ENCODE measurements at regions not wholly inside any gene's neighbourhood (a gene's known extent, or its start where the extent isn't known, plus 50 kb on each side); places are given as distances from the start of the nearest gene placed in this dataset.

- ATAC-seq (no peak), DNase-seq (ENCODE audit: low spot score) (no peak)
- H3K9me3 Mint-ChIP-seq = no peaks in the 10 kb centered on the region
These were observed 237.5 kb downstream of the GADD45G start for GRCh38 chr9:89842267-89842768.

DNA sequence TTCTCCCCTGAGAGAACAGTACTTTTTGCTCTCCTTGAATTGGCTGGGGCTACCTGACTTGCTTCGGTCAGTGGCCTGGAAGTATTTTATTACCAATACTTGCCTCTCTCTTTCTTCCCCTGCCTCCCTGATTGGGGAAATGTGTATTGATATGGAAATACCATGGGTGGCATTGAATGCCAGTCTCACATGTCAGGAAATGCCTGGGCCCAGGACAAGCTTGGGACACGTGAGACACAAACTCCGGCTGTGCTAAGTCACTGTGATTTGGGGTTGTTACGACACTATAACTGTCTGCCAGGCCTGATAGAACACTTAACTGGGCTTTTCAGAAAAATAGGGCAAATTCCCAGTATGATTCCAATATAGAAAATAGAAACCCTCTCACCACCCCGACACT, 238.3 kb downstream of the GADD45G start:
- Histone ChIP-seq H3K4me1 (ENCODE audit: insufficient read depth) (peaks cover 12% of the 10 kb centered on the region), H2AFZ (no peak overlapping the region), H3K27me3 (ENCODE audit: insufficient read depth) (no peaks in the 10 kb centered on the region), H3K27ac (ENCODE audit: low read depth) (no peak overlapping the region), H3K79me2 (replicated peaks; ENCODE audit: insufficient read depth) (no peaks in the 10 kb centered on the region), H3K4me3 (no peak overlapping the region), H3F3A (replicated peaks; ENCODE audit: low read depth) (no peaks in the 10 kb centered on the region), H3K4me2 (no peak overlapping the region), H3K9me2 (ENCODE audit: insufficient read depth) (0 out of 2 replicates have a peak, but pooled peaks cover 5% of the 10 kb centered on the region), H3K36me3 (ENCODE audit: insufficient read depth) (no peaks in the 10 kb centered on the region), H4K20me1 (replicated peaks; ENCODE audit: insufficient read depth) (no peaks in the 10 kb centered on the region)
- DNase-seq (ENCODE audit: low spot score) (no peak), ATAC-seq (no peak)
- H3K27me3 Mint-ChIP-seq (ENCODE audit: insufficient read depth, low read depth, poor library complexity) = peaks cover 7% of the 10 kb centered on the region
- no peak overlapping the region for H3K27ac Mint-ChIP-seq
- peaks cover 30% of the 10 kb centered on the region for H3K4me1 Mint-ChIP-seq
- H3K36me3 Mint-ChIP-seq (ENCODE audit: low read depth) = no peaks in the 10 kb centered on the region
- no peak overlapping the region for H3K4me3 Mint-ChIP-seq
- no peaks in the 10 kb centered on the region for H3K9me3 Mint-ChIP-seq
- TF ChIP-seq, protein P1, sequence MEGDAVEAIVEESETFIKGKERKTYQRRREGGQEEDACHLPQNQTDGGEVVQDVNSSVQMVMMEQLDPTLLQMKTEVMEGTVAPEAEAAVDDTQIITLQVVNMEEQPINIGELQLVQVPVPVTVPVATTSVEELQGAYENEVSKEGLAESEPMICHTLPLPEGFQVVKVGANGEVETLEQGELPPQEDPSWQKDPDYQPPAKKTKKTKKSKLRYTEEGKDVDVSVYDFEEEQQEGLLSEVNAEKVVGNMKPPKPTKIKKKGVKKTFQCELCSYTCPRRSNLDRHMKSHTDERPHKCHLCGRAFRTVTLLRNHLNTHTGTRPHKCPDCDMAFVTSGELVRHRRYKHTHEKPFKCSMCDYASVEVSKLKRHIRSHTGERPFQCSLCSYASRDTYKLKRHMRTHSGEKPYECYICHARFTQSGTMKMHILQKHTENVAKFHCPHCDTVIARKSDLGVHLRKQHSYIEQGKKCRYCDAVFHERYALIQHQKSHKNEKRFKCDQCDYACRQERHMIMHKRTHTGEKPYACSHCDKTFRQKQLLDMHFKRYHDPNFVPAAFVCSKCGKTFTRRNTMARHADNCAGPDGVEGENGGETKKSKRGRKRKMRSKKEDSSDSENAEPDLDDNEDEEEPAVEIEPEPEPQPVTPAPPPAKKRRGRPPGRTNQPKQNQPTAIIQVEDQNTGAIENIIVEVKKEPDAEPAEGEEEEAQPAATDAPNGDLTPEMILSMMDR (conservative IDR thresholded peaks at IDR 0.05; ENCODE audit: low read depth in 2 of 2) = no peak
- TF ChIP-seq JUNB (IDR thresholded peaks at IDR 0.05; ENCODE audit: unreplicated experiment) (no peak), NANOG (IDR thresholded peaks at IDR 0.05; ENCODE audit: borderline replicate concordance) (no peak), STAT1 (IDR thresholded peaks at IDR 0.05; ENCODE audit: unreplicated experiment) (no peak), EZH2phosphoT487 (IDR thresholded peaks at IDR 0.05; ENCODE audit: unreplicated experiment) (no peak), CREB1 (CRISPR knock-in tag; IDR thresholded peaks at IDR 0.05; ENCODE audit: low read depth) (no peak), POLR2AphosphoS5 (IDR thresholded peaks at IDR 0.05; ENCODE audit: low read depth) (no peak), ZNF331 (CRISPR knock-in tag; IDR thresholded peaks at IDR 0.05; ENCODE audit: low read depth) (no peak), EZH2 (IDR thresholded peaks at IDR 0.05; ENCODE audit: low read depth, unreplicated experiment) (no peak), ZNF114 (CRISPR knock-in tag; IDR thresholded peaks at IDR 0.05) (no peak)
- TF ChIP-seq, protein P2, sequence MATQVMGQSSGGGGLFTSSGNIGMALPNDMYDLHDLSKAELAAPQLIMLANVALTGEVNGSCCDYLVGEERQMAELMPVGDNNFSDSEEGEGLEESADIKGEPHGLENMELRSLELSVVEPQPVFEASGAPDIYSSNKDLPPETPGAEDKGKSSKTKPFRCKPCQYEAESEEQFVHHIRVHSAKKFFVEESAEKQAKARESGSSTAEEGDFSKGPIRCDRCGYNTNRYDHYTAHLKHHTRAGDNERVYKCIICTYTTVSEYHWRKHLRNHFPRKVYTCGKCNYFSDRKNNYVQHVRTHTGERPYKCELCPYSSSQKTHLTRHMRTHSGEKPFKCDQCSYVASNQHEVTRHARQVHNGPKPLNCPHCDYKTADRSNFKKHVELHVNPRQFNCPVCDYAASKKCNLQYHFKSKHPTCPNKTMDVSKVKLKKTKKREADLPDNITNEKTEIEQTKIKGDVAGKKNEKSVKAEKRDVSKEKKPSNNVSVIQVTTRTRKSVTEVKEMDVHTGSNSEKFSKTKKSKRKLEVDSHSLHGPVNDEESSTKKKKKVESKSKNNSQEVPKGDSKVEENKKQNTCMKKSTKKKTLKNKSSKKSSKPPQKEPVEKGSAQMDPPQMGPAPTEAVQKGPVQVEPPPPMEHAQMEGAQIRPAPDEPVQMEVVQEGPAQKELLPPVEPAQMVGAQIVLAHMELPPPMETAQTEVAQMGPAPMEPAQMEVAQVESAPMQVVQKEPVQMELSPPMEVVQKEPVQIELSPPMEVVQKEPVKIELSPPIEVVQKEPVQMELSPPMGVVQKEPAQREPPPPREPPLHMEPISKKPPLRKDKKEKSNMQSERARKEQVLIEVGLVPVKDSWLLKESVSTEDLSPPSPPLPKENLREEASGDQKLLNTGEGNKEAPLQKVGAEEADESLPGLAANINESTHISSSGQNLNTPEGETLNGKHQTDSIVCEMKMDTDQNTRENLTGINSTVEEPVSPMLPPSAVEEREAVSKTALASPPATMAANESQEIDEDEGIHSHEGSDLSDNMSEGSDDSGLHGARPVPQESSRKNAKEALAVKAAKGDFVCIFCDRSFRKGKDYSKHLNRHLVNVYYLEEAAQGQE (IDR thresholded peaks at IDR 0.05; ENCODE audit: unreplicated experiment) = no peak

More at GRCh38 chr9:89842267-89842768, 237.5 kb downstream of the GADD45G start:
- Histone ChIP-seq H3K4me3 (no peak overlapping the region), H3K9me2 (ENCODE audit: insufficient read depth) (0 out of 2 replicates have a peak, but pooled peaks cover 5% of the 10 kb centered on the region), H3K36me3 (ENCODE audit: insufficient read depth) (no peaks in the 10 kb centered on the region), H3K4me1 (ENCODE audit: insufficient read depth) (peaks cover 20% of the 10 kb centered on the region), H4K20me1 (replicated peaks; ENCODE audit: insufficient read depth) (no peaks in the 10 kb centered on the region), H3K79me2 (replicated peaks; ENCODE audit: insufficient read depth) (no peaks in the 10 kb centered on the region), H3K4me2 (no peak overlapping the region), H3F3A (replicated peaks; ENCODE audit: low read depth) (no peaks in the 10 kb centered on the region), H2AFZ (no peak overlapping the region), H3K27ac (ENCODE audit: low read depth) (no peak overlapping the region), H3K27me3 (ENCODE audit: insufficient read depth) (no peaks in the 10 kb centered on the region)
- Mint-ChIP-seq H3K27ac (no peak overlapping the region), H3K27me3 (ENCODE audit: insufficient read depth, low read depth, poor library complexity) (peaks cover 7% of the 10 kb centered on the region), H3K36me3 (ENCODE audit: low read depth) (no peaks in the 10 kb centered on the region), H3K4me3 (no peak overlapping the region), H3K4me1 (peaks cover 37% of the 10 kb centered on the region)
- TF ChIP-seq NANOG (IDR thresholded peaks at IDR 0.05; ENCODE audit: borderline replicate concordance) = no peak
- TF ChIP-seq EZH2phosphoT487 (IDR thresholded peaks at IDR 0.05; ENCODE audit: unreplicated experiment) = no peak
- no peak for TF ChIP-seq CREB1 (CRISPR knock-in tag; IDR thresholded peaks at IDR 0.05; ENCODE audit: low read depth)
- TF ChIP-seq, protein P2 (IDR thresholded peaks at IDR 0.05; ENCODE audit: unreplicated experiment) = no peak
- TF ChIP-seq ZNF114 (CRISPR knock-in tag; IDR thresholded peaks at IDR 0.05) = no peak

Measured in GM23338 (cell line).